AG09319 (cell line): ENCODE measurements at regions not wholly inside any gene's neighbourhood (a gene's known extent, or its start where the extent isn't known, plus 50 kb on each side); places are given as distances from the start of the nearest gene placed in this dataset.

Source experiments
- DNase-seq: peaks from one replicate; pipeline ENCODE4 v3.0.0-alpha.2; 2010; ENCODE audit warnings: low read depth; ENCODE audit errors: extremely low read depth
- TF ChIP-seq, protein P1 (sequence below): IDR thresholded peaks from 2 replicates; pipeline ENCODE4 v1.5.1; 2011; ENCODE audit warnings: low read depth, mild to moderate bottlenecking, inconsistent platforms, low read length, moderate library complexity

DNA sequence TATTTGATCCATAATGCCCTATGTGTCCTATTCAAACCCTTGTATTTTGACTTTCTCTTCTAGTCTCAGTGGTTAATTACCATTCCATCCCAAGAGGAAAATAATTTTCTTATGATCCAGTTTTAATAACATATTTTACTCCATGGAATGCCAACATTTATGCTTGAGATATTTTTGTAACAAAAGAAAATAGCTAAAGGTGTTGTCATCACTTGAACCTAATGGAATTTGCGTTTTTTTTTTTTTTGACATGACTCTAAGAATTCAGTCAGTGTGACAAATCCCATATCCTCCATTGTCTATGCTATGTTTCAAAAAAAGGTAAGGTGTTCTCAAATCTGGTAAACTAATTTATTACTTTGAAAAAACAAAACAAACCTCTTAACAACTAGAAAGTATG is 324.1 kb upstream of the ADAMTS5 start:
- TF ChIP-seq, protein P1, sequence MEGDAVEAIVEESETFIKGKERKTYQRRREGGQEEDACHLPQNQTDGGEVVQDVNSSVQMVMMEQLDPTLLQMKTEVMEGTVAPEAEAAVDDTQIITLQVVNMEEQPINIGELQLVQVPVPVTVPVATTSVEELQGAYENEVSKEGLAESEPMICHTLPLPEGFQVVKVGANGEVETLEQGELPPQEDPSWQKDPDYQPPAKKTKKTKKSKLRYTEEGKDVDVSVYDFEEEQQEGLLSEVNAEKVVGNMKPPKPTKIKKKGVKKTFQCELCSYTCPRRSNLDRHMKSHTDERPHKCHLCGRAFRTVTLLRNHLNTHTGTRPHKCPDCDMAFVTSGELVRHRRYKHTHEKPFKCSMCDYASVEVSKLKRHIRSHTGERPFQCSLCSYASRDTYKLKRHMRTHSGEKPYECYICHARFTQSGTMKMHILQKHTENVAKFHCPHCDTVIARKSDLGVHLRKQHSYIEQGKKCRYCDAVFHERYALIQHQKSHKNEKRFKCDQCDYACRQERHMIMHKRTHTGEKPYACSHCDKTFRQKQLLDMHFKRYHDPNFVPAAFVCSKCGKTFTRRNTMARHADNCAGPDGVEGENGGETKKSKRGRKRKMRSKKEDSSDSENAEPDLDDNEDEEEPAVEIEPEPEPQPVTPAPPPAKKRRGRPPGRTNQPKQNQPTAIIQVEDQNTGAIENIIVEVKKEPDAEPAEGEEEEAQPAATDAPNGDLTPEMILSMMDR = no peak
- DNase-seq = no peak

DNA sequence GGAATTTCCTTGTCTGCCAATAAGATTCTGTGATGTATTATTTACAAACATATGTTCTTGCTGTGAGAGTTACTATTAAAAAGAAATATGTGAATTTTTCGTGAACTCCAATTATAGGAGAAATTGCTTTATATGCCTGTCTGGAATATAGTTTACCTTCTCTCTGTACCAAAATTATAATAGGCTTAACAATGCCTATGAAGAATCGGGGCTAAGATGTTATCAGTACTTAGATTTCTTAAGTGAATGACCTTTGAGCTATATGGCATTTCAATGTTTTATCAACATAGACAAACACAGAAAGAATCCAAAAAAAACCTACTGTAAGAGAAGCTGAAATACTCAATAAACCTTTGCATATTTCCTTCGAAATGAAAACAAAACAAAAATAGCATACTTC is 323.1 kb upstream of the ADAMTS5 start:
- TF ChIP-seq, protein P1 = no peak
- DNase-seq = no peak

DNA sequence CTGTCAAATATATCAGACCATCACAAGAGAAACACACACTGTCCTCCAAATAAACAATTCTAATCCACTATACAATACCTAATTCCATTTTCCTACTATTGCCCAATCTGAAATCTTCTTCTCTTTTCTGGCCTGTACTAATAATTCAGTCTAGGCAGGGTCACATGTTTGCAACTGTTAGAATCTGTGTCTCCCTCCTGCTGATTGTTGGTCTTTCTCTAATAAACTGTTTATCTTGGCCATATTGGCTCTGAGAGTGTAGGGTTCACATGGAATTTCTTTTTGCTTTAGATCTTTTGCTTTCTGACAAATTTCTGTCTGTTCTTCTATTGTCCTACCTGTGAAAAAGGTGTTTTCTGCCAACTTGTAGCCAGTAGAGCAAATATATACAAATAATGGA is 319.9 kb upstream of the ADAMTS5 start:
- DNase-seq = no peak
- TF ChIP-seq, protein P1 = no peak

DNA sequence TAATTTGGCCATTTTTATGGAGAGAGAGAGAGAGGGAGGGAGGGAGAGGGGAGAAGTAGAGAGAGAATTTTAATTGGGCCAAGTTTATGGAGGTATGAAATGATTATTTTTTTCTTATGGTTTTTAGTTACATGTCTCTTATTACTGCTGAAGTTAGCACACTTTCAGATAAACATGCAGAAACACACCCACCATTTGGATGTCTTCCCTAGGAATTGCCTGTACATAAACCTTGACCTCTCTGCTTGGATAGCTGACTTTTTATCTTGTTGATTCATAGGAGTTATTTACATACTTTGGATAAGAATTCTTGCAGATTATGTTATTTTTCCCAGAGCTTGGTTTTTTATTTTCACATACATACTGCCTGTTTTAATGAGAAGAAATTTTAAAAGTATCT is 310.2 kb upstream of the ADAMTS5 start:
- DNase-seq = no peak
- TF ChIP-seq, protein P1 = no peak

DNA sequence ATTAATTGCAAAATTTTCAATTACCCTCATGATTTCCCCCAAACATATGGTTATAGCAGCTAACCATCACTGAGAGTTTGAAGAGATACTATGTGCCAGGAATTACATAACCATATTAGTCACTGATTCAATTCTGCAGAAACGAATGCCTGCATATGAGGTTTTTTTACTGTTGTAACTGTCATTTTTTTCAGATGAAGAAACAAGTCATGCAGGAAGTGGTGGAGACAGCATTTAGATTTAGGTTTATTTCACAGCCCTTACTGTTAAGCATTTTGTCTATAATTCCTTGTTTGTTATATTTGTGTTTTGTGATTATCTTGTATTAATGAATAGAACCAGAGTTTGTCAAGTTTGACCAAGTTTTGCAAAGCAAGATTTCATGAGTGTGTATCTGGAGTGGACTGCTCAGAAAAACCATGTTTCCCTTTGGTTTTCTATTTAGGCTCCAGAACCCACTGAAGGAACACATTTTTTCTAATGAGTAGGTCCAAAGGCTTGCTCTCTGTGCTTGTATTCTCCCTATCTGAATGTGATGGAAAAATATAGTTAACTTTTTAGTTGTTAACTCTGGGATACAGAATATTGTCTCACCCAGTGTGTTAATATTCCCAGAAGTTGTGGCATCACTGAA is 308.5 kb upstream of the ADAMTS5 start:
- peak; percentile 36 for DNase-seq
- TF ChIP-seq, protein P1 = no peak

DNA sequence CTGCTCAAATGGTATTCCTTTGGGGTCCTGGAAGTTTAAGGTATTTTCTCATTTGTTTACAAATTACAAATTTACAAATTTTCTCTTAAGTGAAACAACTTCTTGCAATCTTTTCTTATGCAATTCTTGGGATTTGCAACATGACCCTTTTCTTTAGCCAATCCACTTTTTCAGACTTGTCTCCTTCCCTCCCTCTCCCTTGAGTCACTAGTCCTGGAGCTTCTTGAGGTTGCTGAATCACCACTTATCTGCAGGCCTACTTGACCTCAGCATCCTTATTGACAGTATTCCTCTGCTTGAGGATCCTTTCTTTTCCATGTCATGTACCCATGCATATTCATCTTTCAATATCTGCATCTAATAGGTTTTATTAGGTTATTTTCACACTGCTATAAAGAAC is 302.8 kb upstream of the ADAMTS5 start:
- TF ChIP-seq, protein P1 = no peak
- DNase-seq = peak; percentile 68

DNA sequence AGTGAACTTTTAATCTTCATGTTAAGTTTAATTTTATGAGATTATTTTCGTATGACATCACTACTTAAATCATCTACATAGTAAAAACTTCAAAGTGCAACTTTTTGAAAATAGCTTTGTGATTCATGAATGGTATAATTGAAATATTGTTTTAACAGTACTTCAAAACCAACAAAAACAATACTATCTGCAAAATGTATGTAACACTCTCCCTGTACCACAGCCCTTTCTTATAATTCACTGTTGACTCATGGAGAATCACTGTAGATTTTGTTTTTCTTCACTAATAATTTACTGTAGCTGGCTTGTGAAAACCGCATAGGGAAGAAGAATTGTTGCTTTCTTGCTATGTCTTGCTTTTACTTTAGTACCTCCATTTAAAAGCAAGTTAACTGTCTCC is 301.4 kb upstream of the ADAMTS5 start:
- no peak for DNase-seq
- TF ChIP-seq, protein P1 = no peak
